ENCODE measurements at regions not wholly inside any gene's neighbourhood (a gene's known extent, or its start where the extent isn't known, plus 50 kb on each side); places are given as distances from the start of the nearest gene placed in this dataset.

GRCh38 chr1:36580524-36580923, 97.8 kb upstream of the CSF3R start:
- H3K27ac ChIP-seq (ENCODE audit: low read depth, low read length, poor library complexity, severe bottlenecking): no peak overlapping the region
- intact Hi-C loops (cut with micrococcal nuclease; ENCODE audit: unreplicated experiment): no loop called here
- no peaks in the 10 kb centered on the region for H3K36me3 ChIP-seq (ENCODE audit: insufficient read depth, low read length, poor library complexity, severe bottlenecking)
- no peak for TF ChIP-seq CTCF (conservative IDR thresholded peaks at IDR 0.05; ENCODE audit: low read depth, low read length)
- TF ChIP-seq EZH2 (IDR thresholded peaks at IDR 0.05; ENCODE audit: borderline replicate concordance, low read depth, low read length, poor library complexity, severe bottlenecking): no peak
- no TSS peak for BruUV-seq (replicated peaks)
- ChIA-PET POLR2A (ENCODE audit: low non-redundant PET) (no interaction called here), CTCF (interaction anchor here (0.6 kb wide), 1 partner anchor 40 kb away, joined by 4 read pairs; no protein-coding TSS in a partner anchor)
- peaks cover 5% of the 10 kb centered on the region for H3K27me3 ChIP-seq (replicated peaks; ENCODE audit: insufficient read depth, low read depth, low read length, poor library complexity)
- no peaks in the 10 kb centered on the region for H3K9me3 ChIP-seq (ENCODE audit: low read depth, low read length, poor library complexity, severe bottlenecking)
- no peak overlapping the region for H3K4me3 ChIP-seq (ENCODE audit: low read depth, low read length, poor library complexity, severe bottlenecking)
- DNase-seq (ENCODE audit: low spot score): no peak
- H3K4me1 ChIP-seq (ENCODE audit: insufficient read depth, low read length, poor library complexity, severe bottlenecking): no peaks in the 10 kb centered on the region

- intact Hi-C loops (cut with micrococcal nuclease; ENCODE audit: unreplicated experiment): loop anchor here (10.0 kb wide), 1 partner anchor 596 kb away; no protein-coding TSS in a partner anchor
- H3K4me1 ChIP-seq (ENCODE audit: insufficient read depth, low read length, poor library complexity, severe bottlenecking): no peaks in the 10 kb centered on the region
- H3K9me3 ChIP-seq (ENCODE audit: low read depth, low read length, poor library complexity, severe bottlenecking): no peaks in the 10 kb centered on the region
- no peaks in the 10 kb centered on the region for H3K36me3 ChIP-seq (ENCODE audit: insufficient read depth, low read length, poor library complexity, severe bottlenecking)
- CTCF ChIA-PET: no interaction called here
- H3K27ac ChIP-seq (ENCODE audit: low read depth, low read length, poor library complexity, severe bottlenecking): no peak overlapping the region
- BruUV-seq (replicated peaks): no TSS peak
- H3K4me3 ChIP-seq (ENCODE audit: low read depth, low read length, poor library complexity, severe bottlenecking): no peak overlapping the region
- POLR2A ChIA-PET (ENCODE audit: low non-redundant PET): no interaction called here
- H3K27me3 ChIP-seq (replicated peaks; ENCODE audit: insufficient read depth, low read depth, low read length, poor library complexity): no peaks in the 10 kb centered on the region
- TF ChIP-seq EZH2 (IDR thresholded peaks at IDR 0.05; ENCODE audit: borderline replicate concordance, low read depth, low read length, poor library complexity, severe bottlenecking) (no peak), CTCF (conservative IDR thresholded peaks at IDR 0.05; ENCODE audit: low read depth, low read length) (no peak)
- DNase-seq (ENCODE audit: low spot score): no peak
These were observed 96.3 kb upstream of the CSF3R start for GRCh38 chr1:36579039-36579438.

- intact Hi-C loops (cut with micrococcal nuclease; ENCODE audit: unreplicated experiment): loop anchor here (10.0 kb wide), 1 partner anchor 598 kb away; no protein-coding TSS in a partner anchor
- POLR2A ChIA-PET (ENCODE audit: low non-redundant PET): no interaction called here
These were observed 93.9 kb upstream of the CSF3R start for GRCh38 chr1:36576551-36577110.

More at GRCh38 chr1:36576551-36577110, 93.9 kb upstream of the CSF3R start:
- no peaks in the 10 kb centered on the region for H3K4me1 ChIP-seq (ENCODE audit: insufficient read depth, low read length, poor library complexity, severe bottlenecking)
- no peaks in the 10 kb centered on the region for H3K36me3 ChIP-seq (ENCODE audit: insufficient read depth, low read length, poor library complexity, severe bottlenecking)
- H3K27ac ChIP-seq (ENCODE audit: low read depth, low read length, poor library complexity, severe bottlenecking): no peak overlapping the region
- no peaks in the 10 kb centered on the region for H3K9me3 ChIP-seq (ENCODE audit: low read depth, low read length, poor library complexity, severe bottlenecking)
- CTCF ChIA-PET: interaction anchor here (0.5 to 1.3 kb wide), 13 partner anchors 8 to 910 kb away, joined by 3 to 5 read pairs (median 3); no protein-coding TSS in a partner anchor
- BruUV-seq (replicated peaks): no TSS peak
- DNase-seq (ENCODE audit: low spot score): no peak
- H3K4me3 ChIP-seq (ENCODE audit: low read depth, low read length, poor library complexity, severe bottlenecking): no peak overlapping the region
- TF ChIP-seq EZH2 (IDR thresholded peaks at IDR 0.05; ENCODE audit: borderline replicate concordance, low read depth, low read length, poor library complexity, severe bottlenecking) (no peak), CTCF (conservative IDR thresholded peaks at IDR 0.05; ENCODE audit: low read depth, low read length) (no peak)
- H3K27me3 ChIP-seq (replicated peaks; ENCODE audit: insufficient read depth, low read depth, low read length, poor library complexity): peaks cover 17% of the 10 kb centered on the region

Data from A673 (cell line).